HG03575 (cell line): ENCODE measurements at regions not wholly inside any gene's neighbourhood (a gene's known extent, or its start where the extent isn't known, plus 50 kb on each side); places are given as distances from the start of the nearest gene placed in this dataset.

Experiments used
- ATAC-seq: cut with Tn5 transposase; IDR thresholded peaks from one replicate; pipeline ENCODE4 v1.9.1; 2021; ENCODE audit not compliant: unreplicated experiment, insufficient number of reproducible peaks, low FRiP score; ENCODE audit errors: extremely low read depth

GRCh38 chr4:24664956-24665355 is 80.6 kb upstream of the DHX15 start:
- ATAC-seq = no peak

- ATAC-seq = no peak
Measured at GRCh38 chr4:24666316-24666715, 82.0 kb upstream of the DHX15 start.

- no peak for ATAC-seq
Measured at GRCh38 chr4:24666816-24667477, 82.6 kb upstream of the DHX15 start.

GRCh38 chr4:24668956-24669355 is 84.6 kb upstream of the DHX15 start:
- no peak for ATAC-seq

GRCh38 chr4:24669751-24670150 is 85.4 kb upstream of the DHX15 start:
- ATAC-seq = no peak

- no peak for ATAC-seq
Measured at GRCh38 chr4:24671849-24672248, 87.5 kb upstream of the DHX15 start.

- no peak for ATAC-seq
Measured at GRCh38 chr4:24672880-24673279, 88.5 kb upstream of the DHX15 start.

GRCh38 chr4:24674279-24674678 is 89.9 kb upstream of the DHX15 start:
- no peak for ATAC-seq

GRCh38 chr4:24675721-24676389 is 91.5 kb upstream of the DHX15 start:
- ATAC-seq = no peak

- no peak for ATAC-seq
Measured at GRCh38 chr4:24677909-24678308, 93.6 kb upstream of the DHX15 start.

- ATAC-seq = no peak
Measured at GRCh38 chr4:24680746-24681448, 96.5 kb upstream of the DHX15 start.

GRCh38 chr4:24683116-24683515 is 98.8 kb upstream of the DHX15 start:
- no peak for ATAC-seq

- no peak for ATAC-seq
Measured at GRCh38 chr4:24686866-24687692, 102.7 kb upstream of the DHX15 start.

GRCh38 chr4:24688453-24688852 is 104.1 kb upstream of the DHX15 start:
- ATAC-seq = no peak

- no peak for ATAC-seq
Measured at GRCh38 chr4:24689212-24689611, 104.9 kb upstream of the DHX15 start.

- no peak for ATAC-seq
Measured at GRCh38 chr4:24690436-24690835, 104.9 kb upstream of the SOD3 start.

GRCh38 chr4:24693636-24694035 is 101.7 kb upstream of the SOD3 start:
- no peak for ATAC-seq

GRCh38 chr4:24700118-24700517 is 95.3 kb upstream of the SOD3 start:
- no peak for ATAC-seq

- ATAC-seq = no peak
Measured at GRCh38 chr4:24701683-24702082, 93.7 kb upstream of the SOD3 start.
